DMS 273 (cell line): ENCODE measurements at regions not wholly inside any gene's neighbourhood (a gene's known extent, or its start where the extent isn't known, plus 50 kb on each side); places are given as distances from the start of the nearest gene placed in this dataset.
"Not testable (repeated sequence)": the region's sequence is repeated elsewhere in the genome, so short reads cannot be mapped to it uniquely, and the experiment has no call there.

Source experiments
- DNase-seq: peaks from one replicate; lab custom pipeline; 2025; ENCODE audit not compliant: unreplicated experiment; lab: John Stamatoyannopoulos, UW

- DNase-seq, result not testable (repeated sequence)
Measured at GRCh38 chr3:148525621-148526020, 172.1 kb upstream of the AGTR1 start.

- no peak for DNase-seq
Measured at GRCh38 chr3:148528024-148528423, 169.7 kb upstream of the AGTR1 start.

- DNase-seq, result no peak
Measured at GRCh38 chr3:148531836-148532235, 165.9 kb upstream of the AGTR1 start.

GRCh38 chr3:148532326-148532725 lies 165.4 kb upstream of the AGTR1 start:
- DNase-seq, result no peak

DNA sequence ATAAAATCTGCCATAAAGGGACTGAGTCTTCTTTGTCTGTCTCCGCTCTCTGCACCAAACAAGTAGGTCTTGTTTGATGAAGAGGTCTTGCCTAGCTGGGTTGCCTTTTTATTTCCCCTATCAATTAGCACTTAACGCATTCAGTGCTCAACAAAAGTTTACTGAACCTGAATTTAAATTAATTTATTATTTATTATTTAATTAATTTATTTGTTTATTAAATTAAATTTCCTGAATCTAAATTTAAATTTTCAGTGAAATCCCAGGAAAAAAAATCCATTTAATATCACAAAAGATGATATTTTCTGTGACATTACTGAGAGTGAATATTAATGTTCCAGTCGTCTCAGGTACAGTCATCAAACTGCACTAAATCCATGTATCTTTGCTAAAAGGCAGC lies 164.9 kb upstream of the AGTR1 start:
- no peak for DNase-seq

DNA sequence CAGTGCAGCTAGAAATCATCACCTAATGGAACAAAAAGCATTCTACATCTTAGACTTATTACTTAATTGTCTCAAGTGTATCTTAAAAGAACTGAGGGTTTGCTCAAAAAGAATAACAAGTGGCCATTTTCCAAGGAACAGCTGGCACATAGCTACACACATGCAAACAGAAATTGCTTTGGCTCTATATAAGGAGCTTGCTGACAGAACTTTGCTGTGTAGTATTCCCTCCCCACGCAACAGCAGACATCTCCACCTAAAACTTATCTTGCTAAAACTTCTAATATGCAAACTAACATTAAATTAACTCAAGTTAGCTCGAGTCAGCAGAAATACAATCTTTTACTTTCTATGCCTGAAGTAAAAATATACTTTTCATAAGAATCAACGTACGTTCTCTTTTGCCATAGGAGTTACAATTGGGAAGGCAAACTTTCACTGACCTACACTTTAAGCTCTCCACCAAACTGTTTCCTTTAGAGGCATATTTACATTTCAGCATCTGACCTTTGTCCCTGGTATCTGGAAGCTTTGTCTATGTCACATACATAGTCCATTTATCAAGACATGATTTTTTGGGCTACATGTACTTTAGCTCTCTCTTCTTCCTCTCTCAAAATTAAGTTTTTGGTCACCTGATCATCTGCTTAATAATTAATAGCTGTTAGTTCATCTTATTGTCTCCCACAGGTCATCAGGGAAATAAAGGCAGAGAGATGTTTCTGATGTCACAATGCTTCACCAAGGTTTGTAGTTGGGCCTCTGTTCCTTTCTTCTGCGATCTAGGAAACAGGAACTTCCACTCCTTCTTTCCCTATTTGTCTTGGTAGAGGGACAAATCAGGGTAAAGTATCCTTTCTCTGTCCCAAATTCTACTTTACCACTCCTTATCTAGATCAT lies 163.4 kb upstream of the AGTR1 start:
- DNase-seq, result no peak

GRCh38 chr3:148535001-148535400 lies 162.7 kb upstream of the AGTR1 start:
- no peak for DNase-seq

DNA sequence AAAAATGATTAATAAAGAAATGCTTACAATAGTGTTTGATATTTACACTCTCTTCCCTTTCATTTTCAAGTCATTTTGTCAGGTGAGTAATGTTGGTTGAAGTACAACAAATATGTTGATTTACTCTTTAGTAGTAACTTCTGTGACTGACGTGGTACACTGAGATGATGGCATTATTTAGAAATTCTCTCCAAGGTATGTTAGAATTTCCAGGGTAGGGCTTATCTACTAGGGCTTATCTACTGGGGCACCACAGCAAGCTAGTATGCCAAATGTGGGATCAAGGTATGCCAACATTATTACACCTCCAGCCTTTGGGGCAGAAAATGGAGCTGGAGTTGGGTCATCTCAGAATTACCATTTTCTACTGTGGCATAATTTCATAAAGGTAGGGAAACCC lies 157.4 kb upstream of the AGTR1 start:
- DNase-seq, result no peak

- DNase-seq, result no peak
Measured at GRCh38 chr3:148540851-148541250, 156.9 kb upstream of the AGTR1 start.

GRCh38 chr3:148546959-148547358 lies 150.7 kb upstream of the AGTR1 start:
- DNase-seq, result no peak

- DNase-seq, result no peak
Measured at GRCh38 chr3:148551767-148552260, 145.9 kb upstream of the AGTR1 start.

DNA sequence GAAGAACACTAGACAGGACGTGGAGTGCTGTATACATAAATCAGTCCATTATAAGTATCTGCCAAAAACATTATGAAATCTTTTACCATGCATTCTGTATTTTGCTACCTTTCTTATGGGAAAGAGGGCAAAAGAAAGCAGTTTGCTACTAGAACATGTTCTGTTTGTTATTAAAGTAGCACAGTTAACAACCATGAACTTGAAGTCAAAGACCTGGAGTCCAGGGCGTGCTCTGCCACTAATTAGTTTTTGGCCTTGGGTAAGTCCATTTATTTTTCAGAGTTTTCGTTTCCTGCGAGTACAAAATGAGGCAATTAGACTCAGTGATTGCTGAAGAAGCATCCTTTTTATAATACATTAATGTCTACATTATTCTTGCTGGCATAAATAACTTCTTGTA lies 143.3 kb upstream of the AGTR1 start:
- DNase-seq, result no peak

DNA sequence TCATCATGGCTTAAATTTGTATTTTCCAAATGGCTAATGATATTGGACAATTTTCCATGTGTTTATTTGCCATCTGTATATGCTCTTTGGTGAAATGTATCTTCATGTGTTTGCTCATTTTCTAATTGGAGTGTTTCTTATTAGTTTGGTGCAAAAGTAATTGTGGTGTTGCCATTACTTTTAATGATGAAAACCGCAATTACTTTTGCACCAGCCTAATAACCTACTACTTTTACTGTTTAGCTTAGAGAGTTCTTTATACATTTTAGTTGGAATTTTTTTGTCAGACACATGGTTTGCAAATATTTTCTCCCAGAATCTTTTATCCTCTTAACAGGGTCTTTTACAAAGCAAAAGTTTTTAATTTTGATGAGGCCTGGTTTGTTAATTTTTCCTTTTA lies 141.0 kb upstream of the AGTR1 start:
- no peak for DNase-seq

DNA sequence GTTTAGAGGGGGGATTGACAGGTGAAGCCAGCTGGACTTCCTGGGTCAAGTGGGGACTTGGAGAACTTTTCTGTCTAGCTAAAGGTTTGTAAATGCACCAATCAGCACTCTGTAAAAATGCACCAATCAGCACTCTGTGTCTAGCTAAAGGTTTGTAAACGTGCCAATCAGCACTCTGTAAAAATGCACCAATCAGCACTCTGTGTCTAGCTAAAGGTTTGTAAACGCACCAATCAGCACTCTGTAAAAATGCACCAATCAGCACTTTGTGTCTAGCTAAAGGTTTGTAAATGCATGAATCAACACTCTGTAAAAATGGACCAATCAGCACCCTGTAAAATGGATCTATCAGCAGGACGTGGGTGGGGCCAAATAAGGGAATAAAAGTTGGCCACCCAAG lies 120.1 kb upstream of the AGTR1 start:
- not testable (repeated sequence) for DNase-seq

DNA sequence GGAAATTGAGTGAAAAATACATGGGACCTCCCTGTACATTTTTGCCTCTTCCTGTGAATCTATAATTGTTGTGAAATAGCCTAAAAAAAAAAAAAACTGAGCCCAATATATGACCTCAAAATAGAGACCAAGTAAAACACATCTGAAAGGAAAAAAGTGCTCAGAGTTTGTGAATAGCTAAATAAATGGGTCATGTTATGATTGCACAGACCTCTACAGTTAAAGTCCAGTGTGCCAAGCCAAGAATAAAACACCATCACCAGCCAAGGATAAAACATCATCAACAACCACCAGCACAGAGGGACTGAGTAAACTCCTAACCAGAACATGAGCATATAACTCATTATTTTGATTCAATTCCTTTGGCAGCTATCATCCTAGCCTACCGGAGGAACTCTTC lies 115.6 kb upstream of the AGTR1 start:
- no peak for DNase-seq

DNA sequence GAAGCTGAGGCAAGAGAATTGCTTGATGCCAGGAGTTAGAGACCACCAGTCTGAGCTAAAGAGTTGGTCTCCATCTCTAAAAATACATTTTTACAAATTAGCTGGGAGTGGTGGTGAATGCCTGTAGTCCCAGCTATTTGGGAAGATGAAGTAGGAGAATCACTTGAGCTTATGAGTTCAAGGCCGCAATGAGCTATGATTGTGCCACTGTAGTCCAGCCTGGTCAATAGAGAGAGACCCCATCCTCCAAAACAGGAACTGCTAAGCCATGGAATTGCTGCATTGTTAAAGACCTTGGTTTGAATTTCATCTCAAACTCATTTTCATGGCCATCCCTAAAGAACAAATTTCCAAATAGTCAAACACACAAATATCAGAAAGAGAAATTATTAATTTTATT lies 113.9 kb upstream of the AGTR1 start:
- no peak for DNase-seq

DNA sequence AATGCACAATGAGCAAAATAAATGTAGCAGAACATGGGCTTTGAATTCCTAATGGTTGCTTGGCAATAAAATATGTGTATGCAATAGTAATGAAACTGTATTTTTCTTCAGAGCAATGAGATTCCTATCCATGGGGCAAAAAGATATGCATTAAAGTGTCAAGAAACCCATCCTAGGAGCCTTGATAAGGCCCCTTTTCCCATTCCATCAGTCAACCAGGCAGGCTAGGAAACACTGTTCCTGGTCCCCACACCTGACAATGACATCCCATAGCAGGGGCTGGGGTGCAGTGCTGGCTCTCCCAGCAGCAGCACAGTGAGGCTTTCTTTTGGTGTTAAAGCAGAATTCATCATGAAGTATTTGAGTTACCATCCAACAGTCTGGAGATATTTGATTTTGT lies 113.3 kb upstream of the AGTR1 start:
- no peak for DNase-seq

DNA sequence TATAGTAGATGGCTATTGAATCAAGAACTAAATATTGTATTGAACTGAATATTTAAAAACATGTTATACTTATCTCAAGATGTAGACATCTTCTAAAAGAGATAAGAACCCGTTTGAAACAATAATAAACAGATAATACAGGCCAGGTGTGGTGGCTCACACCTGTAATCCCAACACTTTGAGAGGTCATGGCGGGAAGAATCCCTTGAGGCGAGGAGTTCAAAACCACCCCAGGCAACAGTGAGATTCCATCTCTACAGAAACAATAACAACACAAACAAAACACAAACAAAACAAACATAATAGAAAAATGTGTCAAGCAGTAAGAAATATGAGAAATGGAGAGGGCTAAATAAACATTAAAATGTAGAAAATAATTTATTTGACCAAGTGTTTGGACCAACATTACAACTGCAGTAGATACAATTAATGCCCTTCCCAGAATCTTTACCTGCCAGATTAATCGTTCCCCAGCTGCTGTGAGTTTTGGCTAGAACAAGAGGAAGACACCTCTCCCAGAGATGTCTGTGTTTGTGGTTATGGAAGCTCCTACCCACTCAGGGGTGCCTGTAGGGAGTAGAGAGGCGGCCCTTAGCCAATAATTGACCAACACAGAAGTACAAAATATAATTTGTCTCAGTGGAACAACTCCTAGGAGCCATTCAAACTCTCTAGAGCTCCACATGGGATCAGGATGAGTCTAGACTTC lies 111.9 kb upstream of the AGTR1 start:
- DNase-seq, result no peak

DNA sequence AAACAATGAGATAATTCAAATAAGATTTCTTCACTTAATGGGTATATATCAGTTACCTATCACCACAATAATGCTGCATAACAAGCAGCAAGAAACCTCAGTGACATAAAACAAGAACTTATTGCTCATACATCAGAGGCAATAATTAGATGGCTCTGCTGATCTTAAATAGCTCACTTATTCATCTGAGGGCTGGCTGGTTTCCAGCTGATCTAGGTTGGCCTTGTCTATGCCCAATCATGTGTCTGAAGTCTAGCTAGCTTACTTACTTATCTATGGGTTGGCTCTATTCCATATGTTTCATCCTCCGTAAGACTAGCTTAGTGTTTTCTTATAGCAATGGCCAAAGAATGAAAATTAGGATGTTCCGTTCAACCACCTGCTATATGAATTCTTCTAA lies 109.4 kb upstream of the AGTR1 start:
- DNase-seq, result no peak

GRCh38 chr3:148591525-148591924 lies 106.2 kb upstream of the AGTR1 start:
- no peak for DNase-seq

GRCh38 chr3:148598619-148599018 lies 99.1 kb upstream of the AGTR1 start:
- DNase-seq, result no peak

GRCh38 chr3:148599481-148599880 lies 98.2 kb upstream of the AGTR1 start:
- no peak for DNase-seq
